ENCODE measurements at regions not wholly inside any gene's neighbourhood (a gene's known extent, or its start where the extent isn't known, plus 50 kb on each side); places are given as distances from the start of the nearest gene placed in this dataset.
A peak's percentile ranks its signal among the peaks of the same experiment; 100 is the strongest.

DNA sequence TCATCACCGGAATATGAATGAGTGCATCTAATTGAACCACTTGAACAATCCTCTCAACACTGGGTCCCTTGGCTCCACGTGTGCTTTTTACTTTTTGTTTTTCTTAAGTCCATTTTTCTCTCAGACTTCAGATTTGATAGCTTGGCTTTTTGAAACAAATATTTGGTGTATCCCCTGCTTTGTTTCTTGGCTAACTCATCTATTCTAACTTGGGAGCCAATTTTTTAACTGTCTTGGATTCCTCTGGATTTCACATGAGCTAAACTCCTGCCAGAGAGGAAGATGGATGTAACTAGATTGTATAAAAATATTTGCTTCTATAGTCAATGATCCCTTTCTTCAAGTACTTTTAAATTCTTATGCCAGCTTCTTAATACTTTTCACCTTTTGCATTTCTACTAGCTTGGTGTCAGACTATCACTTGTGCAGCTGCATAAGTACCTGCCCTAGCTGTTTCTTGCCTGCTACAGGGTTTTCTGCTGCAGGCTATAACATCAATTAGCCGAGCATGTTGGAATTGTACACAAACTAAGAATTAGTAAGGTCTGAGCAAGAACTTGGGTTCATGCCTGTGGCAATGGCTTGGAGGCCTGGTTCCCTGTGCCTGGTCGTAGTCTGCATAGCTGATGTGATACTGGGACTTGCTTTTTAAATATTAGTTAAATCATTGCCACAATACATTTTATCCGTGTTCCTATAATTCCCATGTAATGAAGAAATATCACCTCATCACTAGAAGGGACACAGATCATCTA is 281.5 kb downstream of the EN1 start:
- DNase-seq (ENCODE audit: low spot score) = no peak

DNA sequence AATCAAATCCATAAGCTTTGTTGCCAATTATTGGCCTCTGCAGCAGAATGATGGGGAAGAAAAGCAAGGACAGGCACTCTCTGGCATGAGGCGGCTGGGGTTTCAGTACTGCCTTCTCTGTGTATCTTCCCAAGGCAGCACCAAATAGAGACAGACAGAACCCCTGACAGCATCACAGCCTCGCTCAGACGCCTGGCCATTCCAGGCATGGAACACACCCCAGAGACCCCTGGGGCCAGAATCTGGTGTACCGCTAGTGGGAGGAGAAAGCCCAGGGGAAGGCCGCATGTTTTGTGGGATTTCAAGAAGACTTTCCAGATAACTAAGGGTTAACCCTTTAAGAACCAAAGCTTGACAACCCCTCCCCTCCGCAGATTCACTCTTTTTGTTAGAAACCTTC is 282.1 kb downstream of the EN1 start:
- no peak for DNase-seq (ENCODE audit: low spot score)

DNA sequence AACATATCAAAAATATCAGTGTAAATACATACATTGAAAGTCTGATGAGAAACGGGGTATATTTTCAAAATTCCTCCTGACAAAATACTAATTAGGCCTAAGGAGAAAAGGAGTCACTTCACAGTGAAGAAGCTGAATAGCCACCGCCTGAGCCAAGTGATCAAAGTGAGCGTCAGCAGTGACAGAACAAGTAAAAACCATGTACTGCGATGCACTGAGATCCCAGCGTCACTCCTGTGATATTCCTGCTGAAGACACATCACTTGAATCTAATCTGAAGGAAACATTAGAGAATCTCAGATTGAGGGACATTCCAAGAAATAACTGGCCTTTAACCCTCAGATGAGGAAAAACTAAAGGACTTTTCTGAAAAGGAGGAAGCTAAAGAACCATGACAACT is 285.3 kb downstream of the EN1 start:
- no peak for DNase-seq (ENCODE audit: low spot score)

DNA sequence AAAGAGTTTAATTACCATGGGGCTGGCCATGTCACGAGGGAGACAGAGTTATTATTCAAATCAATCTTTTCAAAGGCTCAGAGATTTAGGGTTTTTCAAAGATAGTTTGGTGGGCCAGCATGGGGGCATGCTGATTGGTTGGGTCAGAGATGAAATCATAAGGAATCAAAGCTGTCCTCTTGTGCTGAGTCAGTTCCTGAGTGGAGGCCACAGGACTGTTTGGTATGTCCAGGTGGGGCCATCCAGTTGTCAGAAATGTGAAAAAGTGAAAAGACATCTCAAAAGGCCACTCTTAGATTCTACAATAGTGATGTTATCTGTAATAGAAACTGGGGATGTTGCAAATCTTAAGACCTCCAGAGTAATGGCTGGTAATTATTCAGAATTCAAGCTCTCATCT is 288.6 kb downstream of the EN1 start:
- DNase-seq (ENCODE audit: low spot score) = no peak

DNA sequence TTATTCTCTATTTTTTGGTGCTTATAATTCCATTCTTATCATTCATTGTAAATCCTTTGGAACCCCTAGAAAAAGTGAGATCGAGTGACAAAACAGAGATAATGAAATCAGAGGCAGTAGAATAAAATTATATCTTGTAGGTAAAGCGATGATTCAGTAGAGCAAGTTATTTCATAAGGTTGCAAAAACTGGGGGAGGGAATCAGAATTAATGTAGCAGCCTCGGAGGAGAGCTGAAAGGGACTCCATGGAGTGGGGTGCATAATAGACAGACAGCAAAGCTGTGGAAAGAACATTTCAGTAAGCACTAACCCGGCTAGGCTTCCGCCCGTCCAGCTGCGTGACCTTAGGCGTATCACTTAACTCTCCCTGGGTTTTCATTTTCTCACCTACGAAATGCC is 289.7 kb downstream of the EN1 start:
- DNase-seq (ENCODE audit: low spot score) = no peak

DNA sequence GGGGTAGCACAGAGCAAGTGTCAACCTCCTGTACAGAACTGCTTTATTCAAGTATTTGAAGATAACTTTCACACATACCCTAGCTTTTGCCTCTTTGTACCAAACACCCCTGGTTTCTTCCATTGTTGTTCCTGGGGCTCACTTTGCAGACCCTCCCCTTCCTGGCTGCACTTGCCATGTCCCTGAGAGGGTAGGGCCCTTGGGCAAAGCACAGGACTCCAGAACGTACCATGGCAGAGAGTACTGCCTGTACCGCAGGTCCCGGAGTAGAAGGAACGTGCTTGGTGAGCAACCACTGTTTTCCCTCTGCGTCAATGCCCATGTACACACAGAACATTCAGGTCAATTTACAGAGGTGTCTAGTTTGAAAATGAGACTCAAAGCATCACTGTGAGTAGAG is 290.4 kb downstream of the EN1 start:
- DNase-seq (ENCODE audit: low spot score) = no peak

DNA sequence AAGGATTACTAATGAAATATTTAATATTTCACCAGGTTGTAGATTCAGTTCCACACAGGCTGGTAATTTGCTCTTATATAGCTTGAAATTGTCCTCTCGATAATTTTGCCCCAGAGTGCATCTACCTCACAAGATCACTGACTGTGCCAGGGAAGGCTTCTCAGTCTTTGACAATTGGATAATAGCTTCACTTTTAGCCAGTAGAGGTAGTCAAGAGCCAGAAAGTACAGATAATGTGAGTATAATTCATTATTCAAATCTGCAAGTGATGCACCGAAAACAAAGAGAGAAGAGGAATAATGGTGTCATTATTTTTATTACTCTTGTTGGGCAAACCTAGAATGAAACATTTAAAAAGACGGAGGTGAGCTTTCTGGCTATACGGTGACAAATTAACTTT is 292.8 kb downstream of the EN1 start:
- no peak for DNase-seq (ENCODE audit: low spot score)

DNA sequence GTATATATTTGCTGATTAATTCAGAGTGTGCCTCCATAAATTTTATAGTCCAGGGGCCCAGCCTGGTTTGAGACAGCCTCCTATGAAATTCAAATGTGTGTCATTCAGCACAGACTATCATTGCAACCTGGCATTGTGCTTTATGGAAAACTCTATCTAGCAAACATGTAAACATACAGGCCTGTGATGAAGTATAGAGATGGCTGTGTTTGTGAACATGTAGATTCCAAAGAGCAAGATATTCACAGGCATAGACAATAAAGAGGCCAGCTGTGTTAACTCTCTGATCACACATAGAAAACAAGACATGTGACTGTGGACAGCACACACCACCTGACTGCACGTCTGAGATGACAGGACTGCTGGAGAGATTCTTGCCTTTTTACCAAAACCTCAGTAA is 297.9 kb downstream of the EN1 start:
- no peak for DNase-seq (ENCODE audit: low spot score)

DNA sequence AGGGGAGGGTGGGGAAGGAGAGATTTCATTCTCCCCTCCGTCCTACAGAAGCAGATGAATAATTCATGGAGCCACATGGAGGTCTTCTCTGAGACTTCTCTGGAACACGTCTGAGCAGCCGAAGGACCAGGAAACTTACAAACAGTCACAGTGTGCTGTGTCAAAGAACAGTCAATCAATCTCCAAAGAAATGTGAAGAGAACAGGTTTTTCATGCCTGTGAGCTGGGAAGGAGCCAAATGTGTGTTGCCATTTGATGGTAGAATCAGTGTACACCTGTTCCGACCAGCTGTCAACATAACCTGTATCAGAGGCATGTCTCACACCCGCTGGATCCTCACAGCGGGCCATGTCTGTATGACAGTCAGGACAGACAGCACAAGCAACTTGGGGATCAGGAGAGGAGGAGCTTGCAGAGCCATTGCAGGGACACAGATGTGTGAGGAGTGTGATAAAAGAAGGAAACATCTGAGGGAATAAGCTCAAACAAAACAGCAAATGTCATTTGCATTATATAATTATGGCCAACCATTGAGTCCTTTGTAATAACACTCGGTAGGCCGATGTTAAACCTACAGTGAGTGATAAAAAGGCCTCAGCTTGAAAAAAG is 298.5 kb downstream of the EN1 start:
- no peak for DNase-seq (ENCODE audit: low spot score)

DNA sequence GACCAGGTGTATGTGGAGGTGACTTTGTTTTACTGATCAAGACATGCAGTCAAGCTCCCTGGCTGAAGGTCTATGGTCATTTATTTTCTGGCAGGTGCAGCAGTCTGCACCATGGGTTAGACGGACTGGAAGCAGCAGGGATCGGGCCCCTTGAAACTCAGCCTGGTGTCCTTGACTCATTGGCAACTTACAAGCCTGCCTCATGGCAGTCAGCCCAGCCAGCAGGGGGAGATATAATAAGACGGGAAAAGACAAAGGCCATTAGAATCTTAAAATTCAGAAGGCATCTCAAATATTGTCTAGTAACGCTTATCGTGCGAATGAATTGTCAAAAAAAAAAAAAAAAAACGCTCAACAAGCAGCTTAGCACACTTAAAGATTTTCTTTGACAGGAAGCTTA is 308.2 kb downstream of the EN1 start:
- DNase-seq (ENCODE audit: low spot score) = peak; percentile 42

DNA sequence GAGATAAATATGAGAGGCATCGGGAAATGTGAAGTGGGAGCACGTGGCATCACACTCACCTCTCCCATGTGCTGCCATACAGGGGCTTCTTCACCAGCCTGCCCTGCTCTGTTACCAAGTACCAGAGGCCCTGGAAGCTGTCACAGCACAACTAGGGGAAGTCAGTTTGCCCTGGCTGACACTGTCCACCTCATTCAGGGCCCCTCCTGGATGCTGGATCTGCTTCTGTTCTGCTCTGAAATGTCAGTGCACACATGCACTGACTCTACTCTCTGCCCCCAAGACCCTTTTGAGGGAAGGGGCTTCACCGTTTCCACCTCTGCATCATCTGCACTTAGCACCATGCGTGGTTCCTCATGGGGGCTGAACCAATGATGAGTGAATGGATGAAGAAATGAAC is 311.1 kb downstream of the EN1 start:
- DNase-seq (ENCODE audit: low spot score) = no peak

DNA sequence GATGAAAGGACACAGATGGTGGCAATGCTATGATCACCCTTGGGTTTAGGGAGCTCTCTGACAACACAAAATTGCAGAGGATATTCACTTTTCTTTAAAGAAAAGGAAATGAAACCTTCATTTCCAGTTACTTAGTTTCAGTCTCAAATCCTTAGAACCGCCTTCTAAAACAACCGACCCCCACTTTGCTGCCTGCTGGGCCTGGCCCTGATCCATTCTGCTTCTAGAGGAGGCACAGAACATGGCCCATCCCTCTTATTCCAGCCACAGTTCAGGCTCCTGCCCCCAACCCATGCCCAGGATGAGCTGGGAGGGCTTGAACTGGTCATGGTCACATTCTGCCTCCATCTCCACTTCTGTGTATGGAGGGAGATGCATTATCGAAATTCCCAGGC is 311.6 kb downstream of the EN1 start:
- no peak for DNase-seq (ENCODE audit: low spot score)

DNA sequence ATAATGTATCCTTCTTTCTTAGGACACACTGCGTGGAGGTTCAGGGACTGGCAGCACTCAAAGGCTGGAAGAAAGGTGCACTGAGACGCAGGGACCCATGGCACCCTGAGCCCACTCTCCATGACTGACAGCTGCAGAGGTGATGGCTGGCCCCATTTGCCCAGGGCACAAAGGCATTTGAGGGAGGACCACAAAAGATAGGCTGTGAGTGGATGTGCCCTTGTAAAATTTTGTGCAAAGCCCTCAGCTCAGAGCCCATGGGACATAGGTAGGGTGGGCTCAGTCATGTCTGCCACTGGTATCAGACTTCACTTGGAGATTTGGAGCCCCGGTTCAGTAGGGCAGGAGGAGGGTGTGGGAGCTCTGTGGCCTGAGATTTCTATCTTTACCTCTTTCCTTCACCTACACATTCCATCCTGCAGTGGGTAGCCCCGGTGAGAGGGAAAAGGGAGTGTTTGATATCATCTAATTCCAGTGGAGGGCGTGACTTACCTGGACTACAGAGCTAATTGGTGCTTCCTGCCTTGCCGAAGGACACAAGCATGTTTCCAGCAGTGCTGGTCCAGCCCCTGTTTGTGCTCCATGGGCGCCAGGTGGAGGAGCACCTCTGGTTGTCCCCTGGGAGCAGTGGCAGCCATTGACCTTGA is 312.2 kb downstream of the EN1 start:
- DNase-seq (ENCODE audit: low spot score) = no peak

DNA sequence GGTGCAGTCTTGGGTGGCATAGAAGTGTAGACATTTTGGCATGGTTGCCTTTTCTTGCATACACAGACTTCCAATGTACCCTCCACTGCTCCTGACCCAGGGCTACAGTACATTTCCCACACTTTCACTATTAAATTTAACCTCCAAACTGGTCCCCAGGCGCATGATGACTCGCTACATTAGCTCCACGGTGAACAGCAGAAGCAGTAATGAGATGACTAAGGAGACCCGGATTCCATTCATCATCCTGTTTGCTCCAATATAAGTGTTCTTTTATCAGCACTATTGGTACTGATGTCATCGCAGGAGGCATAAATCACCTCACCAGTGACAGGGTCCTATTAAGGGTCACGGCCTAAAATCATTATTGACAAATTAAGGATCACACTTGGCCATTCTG is 316.5 kb downstream of the EN1 start:
- DNase-seq (ENCODE audit: low spot score) = no peak

DNA sequence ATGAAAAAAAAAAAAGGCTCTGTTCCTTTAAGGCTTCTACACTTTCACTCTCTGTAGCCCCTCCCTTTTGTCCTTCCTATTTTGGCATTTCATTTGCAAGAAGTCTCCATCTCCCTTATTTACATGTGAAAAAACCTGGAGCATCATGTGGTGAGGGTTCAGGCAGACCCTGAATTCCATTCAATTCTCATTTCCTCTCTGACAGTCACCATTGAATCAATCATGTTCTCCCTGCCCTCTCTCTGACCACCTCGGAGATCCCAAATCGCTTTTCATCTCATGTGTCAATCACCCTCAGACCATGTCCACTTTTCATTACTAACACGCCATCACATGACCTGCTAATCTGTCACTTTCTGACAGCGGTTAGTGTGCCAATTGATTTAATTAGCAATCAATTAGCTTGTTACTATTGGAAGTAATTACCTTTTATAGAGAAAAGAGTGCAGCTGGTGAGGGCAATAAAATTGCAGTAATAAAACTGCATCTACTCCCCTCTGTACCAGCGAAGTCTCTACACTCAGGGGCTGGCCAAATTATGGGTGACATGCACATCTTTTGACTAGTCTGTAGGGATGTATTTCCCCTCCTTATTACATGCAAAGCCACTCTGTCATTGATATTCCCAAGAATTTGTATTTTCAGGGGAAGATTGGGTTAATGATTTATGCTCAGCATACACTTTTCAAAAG is 317.4 kb downstream of the EN1 start:
- DNase-seq (ENCODE audit: low spot score) = no peak

DNA sequence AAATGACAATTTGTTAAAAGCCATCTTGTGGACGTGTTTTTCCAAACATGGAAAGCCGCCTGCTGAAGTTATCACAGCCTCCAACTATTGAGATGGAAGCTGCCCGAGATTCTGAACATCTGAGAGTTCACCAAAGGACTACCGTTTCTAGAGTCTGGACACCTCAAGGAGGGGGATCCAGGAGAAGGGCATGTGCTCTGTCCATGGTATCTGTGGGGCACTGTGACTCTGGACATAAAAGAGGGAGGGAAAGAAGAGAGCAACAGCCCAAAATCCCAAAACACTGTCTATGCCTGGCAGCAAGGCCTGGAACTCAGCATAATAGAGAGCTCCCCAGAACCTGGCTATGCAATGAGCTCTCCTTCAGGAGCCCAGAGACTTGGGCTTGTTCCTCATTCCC is 319.9 kb downstream of the EN1 start:
- DNase-seq (ENCODE audit: low spot score) = no peak

DNA sequence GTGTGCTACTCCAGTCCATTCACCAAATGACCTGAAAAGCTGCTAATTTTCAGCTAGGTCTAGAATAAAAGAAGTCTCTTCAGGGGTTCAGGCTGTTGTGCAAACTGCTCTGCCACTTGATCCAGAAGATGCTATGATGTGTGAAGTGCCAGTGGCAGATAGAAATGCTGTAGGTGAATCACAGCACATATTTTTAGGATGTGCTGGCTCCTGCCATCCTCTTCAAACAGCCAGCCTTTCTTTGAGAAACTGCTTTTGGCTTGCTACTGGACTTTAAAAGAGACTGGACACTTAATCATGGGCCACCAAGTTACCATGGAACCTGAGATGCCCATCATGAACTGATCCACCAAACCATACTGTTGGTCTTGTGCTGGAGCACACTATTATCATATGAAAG is 322.1 kb downstream of the EN1 start:
- no peak for DNase-seq (ENCODE audit: low spot score)

DNA sequence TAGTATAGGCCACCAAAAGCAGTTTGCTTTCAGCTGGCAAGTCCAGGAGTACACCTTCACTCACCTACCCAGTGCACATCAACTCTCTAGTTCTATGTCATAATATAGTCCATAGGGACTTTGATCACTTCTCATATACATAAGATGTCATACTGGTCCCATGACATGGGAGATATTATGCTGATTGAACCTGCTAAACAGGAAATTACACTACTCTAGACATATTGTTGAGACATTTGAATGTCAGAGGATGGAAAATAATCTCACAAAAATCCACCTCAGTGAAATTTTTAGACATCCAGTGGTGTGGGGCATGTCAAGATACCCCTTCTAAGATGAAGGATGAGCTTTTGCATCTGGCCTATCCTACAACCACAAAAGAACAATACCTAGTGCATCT is 322.5 kb downstream of the EN1 start:
- no peak for DNase-seq (ENCODE audit: low spot score)

DNA sequence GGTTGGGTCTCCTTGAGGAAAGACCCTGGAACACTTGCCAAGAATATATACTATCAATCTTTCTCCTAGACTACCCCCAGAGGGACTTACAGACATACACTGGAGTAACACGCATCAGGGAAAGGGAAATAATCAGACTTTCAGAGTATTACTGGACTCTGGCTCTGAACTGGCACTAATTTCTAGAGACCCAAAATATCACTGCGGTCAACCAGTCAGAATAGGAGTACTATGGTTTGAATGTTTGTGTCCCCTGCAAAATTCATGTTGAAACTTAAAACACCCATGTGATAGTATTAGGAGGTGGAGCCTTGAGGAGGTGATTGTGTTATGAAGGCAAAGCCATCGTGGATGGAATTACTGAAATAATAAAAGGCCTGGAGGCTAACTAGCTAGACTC is 323.7 kb downstream of the EN1 start:
- DNase-seq (ENCODE audit: low spot score) = no peak

DNA sequence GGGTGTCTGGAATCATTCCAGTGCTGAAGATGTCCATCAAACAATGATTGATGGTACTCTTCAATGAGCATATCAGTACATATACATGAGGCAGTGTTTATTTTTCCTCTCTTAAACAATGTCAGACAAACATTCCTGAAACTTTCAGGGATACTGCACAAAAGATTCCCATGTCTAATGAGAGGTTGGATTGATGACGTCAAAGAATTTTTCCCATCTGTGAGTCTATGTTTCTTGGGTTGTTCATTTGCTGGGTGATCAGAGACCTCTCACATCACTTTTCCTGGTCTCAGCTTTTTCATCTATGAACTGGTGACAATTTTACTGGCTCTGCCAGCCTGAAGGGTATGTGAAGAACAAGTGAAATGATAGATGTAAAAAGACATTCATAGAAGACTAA is 325.5 kb downstream of the EN1 start:
- no peak for DNase-seq (ENCODE audit: low spot score)

DNA sequence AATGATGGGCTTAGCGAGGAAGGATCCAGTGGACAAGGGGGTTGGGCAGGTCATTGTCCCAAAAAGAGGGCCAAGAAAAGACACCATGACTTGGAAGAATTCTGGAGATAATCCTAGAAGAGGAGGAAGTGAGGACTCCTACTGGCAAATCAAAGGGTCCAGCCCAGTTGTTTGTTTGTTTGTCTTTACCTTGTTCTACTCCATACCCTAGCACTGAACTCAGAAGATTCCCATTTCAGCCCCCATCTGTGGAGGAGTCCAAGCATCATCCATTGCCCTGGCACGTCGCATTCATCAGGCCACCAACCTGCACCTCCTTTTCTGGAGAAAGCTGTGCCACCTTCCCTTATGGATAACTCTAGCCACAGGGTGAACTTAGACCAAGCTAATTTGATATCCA is 326.2 kb downstream of the EN1 start:
- no peak for DNase-seq (ENCODE audit: low spot score)

DNA sequence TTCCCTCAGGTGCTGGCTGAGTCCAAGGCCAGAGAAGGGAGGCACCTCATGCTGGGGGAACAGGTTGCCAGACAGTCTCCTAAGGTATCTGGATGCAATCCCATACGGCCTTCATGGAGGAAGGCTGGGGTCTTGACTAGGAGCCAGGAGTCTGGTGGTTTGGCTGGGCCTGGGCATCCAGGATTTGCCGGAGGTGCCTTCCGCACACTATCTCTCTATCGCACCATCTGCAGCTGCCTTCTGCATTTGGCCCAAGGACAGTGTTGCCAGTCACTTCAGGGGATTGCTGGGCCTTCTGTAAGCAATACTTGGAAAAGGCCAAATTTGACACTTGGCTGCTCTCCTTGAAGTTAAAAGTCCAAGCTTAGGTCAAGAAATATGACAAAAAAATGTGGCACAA is 327.2 kb downstream of the EN1 start:
- no peak for DNase-seq (ENCODE audit: low spot score)

DNA sequence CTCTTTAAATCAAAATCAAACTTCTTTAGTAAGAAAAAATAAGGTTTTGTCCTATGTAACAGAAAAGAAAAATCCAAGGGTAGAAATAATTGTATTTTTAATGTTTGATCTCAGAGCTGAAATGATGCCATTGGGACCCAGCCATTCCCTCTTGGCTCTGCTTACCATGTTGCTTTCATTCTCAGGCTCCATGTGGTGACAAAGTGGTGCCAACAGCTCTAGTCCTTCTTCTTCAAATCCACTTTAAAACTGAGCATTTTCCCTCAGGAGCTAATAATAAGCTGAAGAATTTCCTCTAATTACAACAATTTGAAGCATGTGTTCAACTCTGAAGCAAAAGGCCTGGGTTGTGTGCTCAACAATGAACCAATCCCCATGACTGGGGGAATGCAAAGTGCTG is 327.9 kb downstream of the EN1 start:
- no peak for DNase-seq (ENCODE audit: low spot score)
